NCI-H774 (cell line): ENCODE measurements at regions not wholly inside any gene's neighbourhood (a gene's known extent, or its start where the extent isn't known, plus 50 kb on each side); places are given as distances from the start of the nearest gene placed in this dataset.
"Not testable (repeated sequence)": the region's sequence is repeated elsewhere in the genome, so short reads cannot be mapped to it uniquely, and the experiment has no call there.

Source experiments
- DNase-seq: peaks from one replicate; lab custom pipeline; 2025; lab: John Stamatoyannopoulos, UW

DNA sequence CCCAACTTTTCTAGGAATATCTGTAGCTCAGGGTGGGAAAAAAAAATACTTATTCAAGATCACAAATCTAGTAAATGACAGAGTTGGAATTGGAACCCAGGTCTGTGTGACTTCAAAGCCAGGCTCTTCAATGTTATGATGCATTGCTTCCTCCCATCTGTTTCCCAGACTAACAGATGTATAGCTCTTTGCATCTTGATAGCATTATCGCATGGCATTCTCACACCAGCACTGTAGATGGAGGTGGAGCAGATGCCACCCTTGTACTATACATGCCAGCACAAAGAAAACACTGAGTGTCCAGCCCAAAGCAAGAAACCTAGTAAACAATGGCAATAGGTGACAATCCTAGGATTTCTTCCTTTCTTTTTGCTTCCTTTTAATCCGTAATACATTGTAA, 497.3 kb downstream of the NEBL start:
- no peak for DNase-seq

DNA sequence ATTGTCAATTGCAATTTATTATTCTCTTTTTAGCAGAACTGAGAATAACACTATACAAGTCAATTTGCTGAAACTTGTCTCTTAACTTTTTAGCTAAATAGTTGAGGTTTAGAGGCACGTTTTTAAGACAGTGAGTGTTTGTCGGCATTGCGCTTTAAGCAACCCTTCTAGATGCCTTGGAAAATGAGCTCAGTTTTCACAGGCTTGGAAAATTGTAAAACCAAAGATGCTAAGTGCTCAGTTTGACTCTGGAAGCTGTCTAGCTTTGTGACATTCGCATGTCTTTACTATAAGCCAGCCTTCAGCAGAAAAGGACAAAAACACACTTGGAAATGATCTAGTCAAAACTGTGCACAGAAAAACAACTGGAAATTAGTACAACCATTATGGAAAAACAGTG, 500.4 kb downstream of the NEBL start:
- DNase-seq, result no peak

DNA sequence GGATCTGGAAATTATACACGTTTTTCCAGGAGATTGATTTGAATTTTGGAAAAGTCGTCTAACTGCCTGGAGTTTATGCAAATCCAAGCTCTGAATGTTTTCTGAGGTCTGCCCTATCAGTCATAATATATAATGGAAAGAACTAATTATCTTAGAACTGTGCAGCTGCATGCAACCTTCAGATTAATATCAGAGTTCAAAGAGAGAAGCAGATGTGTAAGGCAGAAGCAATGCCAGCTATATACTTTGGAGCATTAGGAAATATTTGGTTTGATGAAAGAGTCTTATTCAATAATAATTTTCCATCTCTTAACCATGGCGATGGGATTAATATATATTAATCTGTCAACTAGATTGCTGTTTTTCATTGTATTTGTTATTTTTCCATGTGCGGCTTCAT, 500.9 kb downstream of the NEBL start:
- DNase-seq, result no peak

DNA sequence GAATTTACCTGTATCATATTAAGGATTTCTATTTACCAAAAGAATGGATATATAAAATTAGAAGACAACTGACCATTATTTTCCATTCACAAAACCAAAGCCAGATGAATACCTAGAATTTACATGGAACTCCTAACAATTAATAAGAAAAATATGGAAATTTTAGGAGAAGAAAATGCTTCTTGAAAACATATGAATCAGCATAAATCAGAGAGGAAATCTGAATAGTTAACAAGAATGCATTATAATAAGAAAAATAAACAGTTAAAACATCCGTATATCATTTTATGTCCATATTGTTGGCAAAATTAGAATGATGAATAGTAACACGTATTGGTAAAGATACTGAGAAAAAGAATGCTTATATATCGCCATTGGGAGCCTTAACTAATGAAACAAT, 505.5 kb downstream of the NEBL start:
- DNase-seq, result no peak

DNA sequence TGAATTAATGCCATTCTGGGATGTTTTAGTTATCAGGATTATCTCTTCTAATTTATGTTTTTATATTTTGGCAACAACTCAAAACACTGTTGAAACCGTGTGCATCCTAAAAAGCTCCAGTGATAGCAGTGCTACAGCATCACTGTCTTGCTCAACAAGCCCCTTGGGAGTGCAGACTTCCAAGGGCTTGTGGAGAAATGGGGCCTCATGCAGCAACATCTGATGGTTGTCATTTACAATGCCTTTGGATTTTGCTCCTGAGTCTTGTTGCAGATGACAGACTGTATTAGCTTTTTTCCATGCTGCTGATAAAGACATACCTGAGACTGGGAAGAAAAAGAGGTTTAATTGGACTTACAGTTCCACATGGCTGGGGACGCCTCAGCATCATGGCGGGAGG, 515.4 kb downstream of the NEBL start:
- DNase-seq, result no peak

DNA sequence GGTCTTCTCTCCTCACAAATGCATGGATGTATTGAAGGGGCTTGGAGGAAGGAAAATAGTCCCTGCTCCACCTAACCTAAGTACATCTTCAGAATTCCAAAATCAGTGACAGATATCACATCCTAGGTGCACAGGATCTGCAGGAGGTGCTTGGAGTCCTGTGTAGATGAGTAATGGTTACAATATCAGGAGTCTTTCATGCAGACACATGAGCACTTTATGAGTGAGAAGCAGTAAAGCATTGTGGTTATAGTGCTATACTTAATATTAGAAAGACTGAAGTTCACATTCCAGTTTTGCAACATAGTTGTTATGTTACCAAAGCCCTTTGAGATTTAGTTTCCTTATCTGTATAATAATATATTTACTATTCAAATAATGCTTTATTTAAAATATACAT, 516.7 kb downstream of the NEBL start:
- no peak for DNase-seq

DNA sequence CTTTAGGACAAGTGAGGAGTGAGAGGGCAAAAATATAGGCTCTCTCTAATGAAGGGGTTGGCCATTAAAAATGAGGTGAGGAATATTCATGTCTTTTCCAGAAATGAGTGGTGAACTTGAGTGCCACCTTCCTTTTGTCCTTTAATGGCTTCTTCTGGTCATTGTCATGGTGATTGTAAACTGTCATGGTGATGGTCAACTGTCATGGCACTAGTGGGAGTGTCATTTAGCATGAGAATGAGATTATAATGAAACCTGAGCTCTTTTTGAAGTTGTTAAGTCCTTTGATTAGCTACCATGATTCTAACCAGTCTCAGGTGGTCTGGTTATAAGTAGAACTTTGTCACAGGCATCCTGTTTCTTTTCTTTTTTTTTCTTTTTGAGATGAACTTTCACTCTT, 524.4 kb downstream of the NEBL start:
- DNase-seq, result no peak

DNA sequence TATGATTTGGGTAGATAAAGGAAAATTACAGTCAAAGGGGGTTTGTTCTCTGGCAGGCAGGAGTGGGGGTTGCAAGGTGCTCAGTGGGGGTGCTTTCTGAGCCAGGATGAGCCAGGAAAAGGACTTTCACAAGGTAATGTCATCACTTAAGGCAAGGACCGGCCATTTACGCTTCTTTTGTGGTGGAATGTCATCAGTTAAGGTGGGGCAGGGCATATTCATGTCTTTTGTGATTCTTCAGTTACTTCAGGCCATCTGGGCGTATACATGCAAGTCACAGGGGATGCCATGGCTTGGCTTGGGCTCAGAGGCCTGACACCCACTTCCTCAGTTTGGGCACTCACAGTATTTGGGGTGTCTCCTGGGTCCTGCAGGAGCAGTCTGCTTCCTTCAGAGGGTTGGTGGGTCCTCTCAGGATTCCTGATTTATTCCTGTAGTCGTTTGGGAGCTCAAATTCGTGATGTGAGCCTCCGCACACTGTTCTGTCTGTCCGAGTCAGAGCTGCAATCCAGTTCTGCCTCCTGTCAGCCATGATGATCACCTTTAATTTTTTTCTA, 526.1 kb downstream of the NEBL start:
- not testable (repeated sequence) for DNase-seq

DNA sequence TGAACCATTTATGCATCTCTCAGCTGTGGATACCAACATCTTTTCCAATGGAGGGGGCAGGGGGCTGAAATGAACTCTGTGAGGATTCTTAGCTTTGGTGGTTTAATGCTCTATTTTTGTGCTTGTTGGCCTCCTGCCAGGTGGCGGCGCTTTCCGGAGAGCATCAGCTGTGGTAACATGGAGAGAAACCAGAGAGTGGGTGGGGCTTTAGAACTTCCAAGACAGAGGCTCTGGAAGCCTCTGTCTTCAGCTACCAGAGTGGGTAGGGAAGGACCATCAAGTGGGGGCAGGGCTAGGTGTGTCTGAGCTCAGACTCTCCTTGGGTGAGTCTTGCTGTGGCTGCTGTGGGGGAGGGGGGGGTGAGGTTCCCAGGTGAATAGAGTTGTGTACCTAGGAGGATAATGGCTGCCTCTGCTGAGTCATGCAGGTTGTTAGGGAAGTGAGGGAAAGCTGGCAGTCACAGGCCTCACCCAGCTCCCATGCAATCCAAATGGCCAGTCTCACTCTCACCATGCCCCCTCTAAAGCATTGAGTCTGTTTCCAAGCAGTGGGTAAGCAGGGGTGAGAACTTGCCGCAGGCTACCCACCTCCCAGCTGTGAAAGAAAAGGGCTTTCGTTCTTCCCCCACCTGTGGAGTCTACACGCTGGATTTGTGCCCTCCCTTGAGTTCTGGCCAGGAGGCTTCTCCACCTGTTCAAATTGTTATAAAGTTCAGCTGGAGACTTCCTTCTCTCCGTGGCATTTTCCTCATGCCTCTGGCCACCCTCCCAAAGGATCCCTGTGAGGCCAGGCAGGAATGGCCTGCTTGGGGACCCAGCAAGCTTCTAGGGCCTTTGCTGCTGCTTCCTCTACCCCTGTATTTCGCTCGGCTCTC, 527.0 kb downstream of the NEBL start:
- DNase-seq, result no peak

DNA sequence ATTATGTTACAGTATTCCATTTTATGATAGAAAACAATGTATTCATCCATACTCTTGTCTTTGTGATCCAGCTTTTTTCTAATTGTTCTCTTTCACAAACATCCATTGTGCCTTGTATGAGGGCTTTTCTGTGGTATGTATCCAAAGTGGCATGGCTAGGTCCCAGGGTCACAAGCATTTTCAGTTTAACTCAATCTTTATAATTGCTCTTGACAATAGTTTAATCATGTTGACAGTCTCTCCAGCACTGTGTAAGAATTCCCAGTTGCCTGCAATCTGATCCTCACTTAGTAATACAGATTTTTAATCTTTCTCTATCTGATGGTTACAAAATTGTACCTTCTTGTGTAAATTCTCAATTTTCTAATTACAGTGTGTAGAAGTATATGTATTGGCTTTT, 533.4 kb downstream of the NEBL start:
- DNase-seq, result no peak

DNA sequence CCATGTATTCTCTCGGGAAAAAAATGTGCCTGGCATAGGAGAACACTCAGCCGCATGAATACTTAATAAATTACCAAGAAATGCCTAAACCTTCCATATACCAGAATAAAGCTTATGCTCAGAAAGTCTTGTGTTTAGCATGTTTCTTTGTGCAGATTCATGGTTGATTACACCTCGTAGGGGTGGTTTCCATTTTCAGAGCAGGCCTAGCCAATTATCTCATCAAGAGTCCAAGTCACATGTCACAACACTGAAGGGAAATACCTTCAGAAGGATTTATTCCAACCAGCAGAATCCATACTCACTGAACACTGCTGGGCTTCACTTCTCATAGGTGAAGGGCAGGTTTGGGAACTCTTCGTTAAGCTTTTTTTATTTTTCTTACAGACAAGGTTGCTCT, 539.7 kb downstream of the PLXDC2 start:
- no peak for DNase-seq

DNA sequence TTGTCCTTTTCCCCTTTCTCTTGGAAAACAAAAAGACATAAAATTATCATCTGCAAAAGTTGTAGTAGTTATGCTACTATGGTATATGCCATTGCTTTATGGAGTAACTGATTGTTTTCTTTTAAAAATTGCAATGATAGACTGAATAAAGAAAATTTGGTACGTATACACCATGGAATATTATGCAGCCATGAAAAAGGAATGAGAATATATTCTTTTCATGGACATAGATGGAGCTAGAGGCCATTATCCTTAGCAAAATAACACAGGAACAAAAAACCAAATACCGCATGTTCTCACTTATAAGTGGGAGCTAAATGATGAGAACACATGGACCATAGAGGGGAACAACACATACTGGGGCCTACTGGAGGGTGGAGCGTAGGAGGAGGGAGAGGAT, 538.8 kb downstream of the PLXDC2 start:
- DNase-seq, result no peak

DNA sequence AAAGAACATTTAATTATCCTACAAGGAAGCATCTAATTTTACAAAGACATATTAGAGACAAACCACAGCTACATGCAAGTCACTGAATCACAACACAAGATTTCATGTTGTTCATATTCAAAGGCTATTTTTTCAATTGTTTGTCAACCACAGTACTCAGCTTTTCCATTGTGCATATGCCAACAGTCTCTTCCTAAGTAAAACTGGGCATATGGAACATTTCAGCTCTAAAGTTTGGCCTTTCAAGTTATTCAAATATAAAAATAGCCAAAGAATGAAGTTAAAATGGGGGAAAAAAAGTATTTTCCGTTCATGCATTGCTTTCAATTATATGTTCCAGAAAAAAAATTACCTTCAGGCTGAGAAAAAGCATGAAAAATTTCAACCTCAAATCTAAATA, 537.9 kb downstream of the PLXDC2 start:
- DNase-seq, result no peak

DNA sequence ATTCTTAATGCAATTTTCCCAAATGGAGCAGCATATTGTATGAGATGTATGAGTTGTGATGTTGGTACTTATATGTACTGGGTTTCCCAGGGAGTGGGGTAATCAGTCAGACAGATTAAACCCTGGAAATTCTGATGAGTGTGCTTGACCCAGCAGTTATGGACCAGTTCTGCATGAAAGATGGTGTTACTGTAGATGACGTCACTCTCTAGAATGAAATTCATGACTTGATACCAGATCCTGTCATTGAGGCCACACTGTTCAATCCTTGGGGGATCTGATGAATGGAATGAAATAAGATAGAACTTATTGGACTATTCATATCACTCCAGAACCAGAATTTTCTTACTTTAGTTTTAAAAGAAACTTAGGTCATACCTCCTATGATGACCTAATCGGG, 534.3 kb downstream of the PLXDC2 start:
- no peak for DNase-seq

DNA sequence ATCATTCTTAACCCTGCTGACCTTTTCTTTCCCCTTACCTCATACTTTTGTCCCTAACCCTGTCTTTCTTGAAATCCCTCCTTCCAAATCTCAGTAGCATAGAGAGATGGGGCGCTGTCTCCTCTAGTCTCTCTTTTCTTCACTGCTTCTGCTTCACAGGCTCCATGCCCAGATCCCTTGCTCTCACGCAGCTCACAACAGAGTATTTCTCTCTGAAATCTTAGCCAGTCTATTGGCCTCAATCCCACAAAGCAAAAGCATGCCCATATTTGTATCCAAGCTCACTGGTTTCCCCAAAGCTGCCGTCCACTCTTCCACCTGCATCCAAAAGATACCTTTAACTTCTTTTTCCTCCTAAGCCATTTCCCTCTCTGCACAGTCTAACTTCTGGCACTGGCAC, 526.8 kb downstream of the PLXDC2 start:
- no peak for DNase-seq
